Cardiac muscle cell (in vitro differentiated cells and primary cell): ENCODE measurements at regions not wholly inside any gene's neighbourhood (a gene's known extent, or its start where the extent isn't known, plus 50 kb on each side); places are given as distances from the start of the nearest gene placed in this dataset.
"Not testable (repeated sequence)": the region's sequence is repeated elsewhere in the genome, so short reads cannot be mapped to it uniquely, and the experiment has no call there.

Experiments used
- DNase-seq, 2 donors: peaks; one replicate each; pipeline versions ENCODE4 v3.0.0 to v3.0.0-alpha.2; 2010 to 2017; ENCODE audit warnings: low read depth in 1 of 2, low spot score in 1 of 2
- H3K27ac ChIP-seq: fragments of 200-600 bp; sonication (generic); 2 replicates; pipeline ENCODE4 v1.5.1; 2016
- H3K27me3 ChIP-seq: fragments of 200-600 bp; sonication (generic); 2 replicates; pipeline ENCODE4 v1.6.0; 2016; ENCODE audit warnings: control low read depth
- H3K36me3 ChIP-seq: fragments of 200-600 bp; sonication (generic); 2 replicates; pipeline ENCODE4 v1.5.1; 2016; ENCODE audit warnings: control low read depth
- H3K4me1 ChIP-seq: fragments of 200-600 bp; sonication (generic); 2 replicates; pipeline ENCODE4 v1.8.1; 2017; ENCODE audit warnings: low read depth, mild to moderate bottlenecking, mixed run types
- H3K4me3 ChIP-seq: fragments of 200-600 bp; sonication (generic); 2 replicates; pipeline ENCODE4 v1.5.1; 2016; ENCODE audit warnings: mild to moderate bottlenecking
- H3K9me3 ChIP-seq: fragments of 200-600 bp; sonication (generic); 2 replicates; pipeline ENCODE4 v1.5.1; 2017; ENCODE audit warnings: low read depth, mild to moderate bottlenecking, control low read depth
- TF ChIP-seq, protein P1 (sequence below): IDR thresholded peaks from 2 replicates; pipeline ENCODE4 v1.5.1; 2012; ENCODE audit warnings: low read depth, mild to moderate bottlenecking, low read length

- H3K27ac ChIP-seq: no peak overlapping the region
- DNase-seq: no peak
- no peaks in the 10 kb centered on the region for H3K27me3 ChIP-seq
- no peak overlapping the region for H3K4me3 ChIP-seq
- peaks cover 3% of the 10 kb centered on the region for H3K4me1 ChIP-seq
- H3K9me3 ChIP-seq: no peaks in the 10 kb centered on the region
- no peaks in the 10 kb centered on the region for H3K36me3 ChIP-seq
- TF ChIP-seq, protein P1, sequence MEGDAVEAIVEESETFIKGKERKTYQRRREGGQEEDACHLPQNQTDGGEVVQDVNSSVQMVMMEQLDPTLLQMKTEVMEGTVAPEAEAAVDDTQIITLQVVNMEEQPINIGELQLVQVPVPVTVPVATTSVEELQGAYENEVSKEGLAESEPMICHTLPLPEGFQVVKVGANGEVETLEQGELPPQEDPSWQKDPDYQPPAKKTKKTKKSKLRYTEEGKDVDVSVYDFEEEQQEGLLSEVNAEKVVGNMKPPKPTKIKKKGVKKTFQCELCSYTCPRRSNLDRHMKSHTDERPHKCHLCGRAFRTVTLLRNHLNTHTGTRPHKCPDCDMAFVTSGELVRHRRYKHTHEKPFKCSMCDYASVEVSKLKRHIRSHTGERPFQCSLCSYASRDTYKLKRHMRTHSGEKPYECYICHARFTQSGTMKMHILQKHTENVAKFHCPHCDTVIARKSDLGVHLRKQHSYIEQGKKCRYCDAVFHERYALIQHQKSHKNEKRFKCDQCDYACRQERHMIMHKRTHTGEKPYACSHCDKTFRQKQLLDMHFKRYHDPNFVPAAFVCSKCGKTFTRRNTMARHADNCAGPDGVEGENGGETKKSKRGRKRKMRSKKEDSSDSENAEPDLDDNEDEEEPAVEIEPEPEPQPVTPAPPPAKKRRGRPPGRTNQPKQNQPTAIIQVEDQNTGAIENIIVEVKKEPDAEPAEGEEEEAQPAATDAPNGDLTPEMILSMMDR: no peak
These were observed 125.4 kb downstream of the ATXN3L start for GRCh38 chrX:13194291-13195103.

DNA sequence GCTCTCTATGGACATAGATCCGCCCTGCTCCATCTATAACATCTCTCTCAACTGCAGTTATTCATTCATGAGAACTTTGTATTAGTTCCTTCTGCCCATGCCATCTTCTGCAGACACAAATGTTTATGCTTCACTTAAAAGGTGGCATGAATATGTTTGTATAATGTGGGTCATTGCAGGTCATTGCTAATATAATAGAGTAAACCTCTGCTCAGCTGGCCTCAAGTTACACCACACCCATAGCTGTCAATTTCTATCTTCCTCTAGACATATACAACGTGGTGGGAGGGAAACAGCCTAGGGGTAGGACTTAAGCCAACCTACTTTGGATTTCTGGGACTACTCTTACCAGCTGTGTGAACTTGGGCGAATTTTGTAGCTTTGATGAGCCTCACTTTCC is 129.8 kb downstream of the ATXN3L start:
- H3K27me3 ChIP-seq: no peaks in the 10 kb centered on the region
- peaks cover 3% of the 10 kb centered on the region for H3K4me1 ChIP-seq
- no peaks in the 10 kb centered on the region for H3K36me3 ChIP-seq
- no peaks in the 10 kb centered on the region for H3K9me3 ChIP-seq
- no peak for DNase-seq
- TF ChIP-seq, protein P1: no peak
- no peak overlapping the region for H3K27ac ChIP-seq
- no peak overlapping the region for H3K4me3 ChIP-seq

GRCh38 chrX:13189380-13189779 is 130.5 kb downstream of the ATXN3L start:
- DNase-seq: no peak
- Histone ChIP-seq H3K4me1 (no peaks in the 10 kb centered on the region), H3K4me3 (no peak overlapping the region), H3K27ac (no peak overlapping the region), H3K9me3 (no peaks in the 10 kb centered on the region), H3K36me3 (no peaks in the 10 kb centered on the region), H3K27me3 (no peaks in the 10 kb centered on the region)
- TF ChIP-seq, protein P1: no peak

- Histone ChIP-seq H3K36me3 (no peaks in the 10 kb centered on the region), H3K9me3 (no peaks in the 10 kb centered on the region), H3K27ac (no peak overlapping the region), H3K4me3 (no peak overlapping the region), H3K4me1 (no peaks in the 10 kb centered on the region), H3K27me3 (no peaks in the 10 kb centered on the region)
- TF ChIP-seq, protein P1: no peak
- no peak for DNase-seq
These were observed 131.0 kb downstream of the ATXN3L start for GRCh38 chrX:13188731-13189309.

DNA sequence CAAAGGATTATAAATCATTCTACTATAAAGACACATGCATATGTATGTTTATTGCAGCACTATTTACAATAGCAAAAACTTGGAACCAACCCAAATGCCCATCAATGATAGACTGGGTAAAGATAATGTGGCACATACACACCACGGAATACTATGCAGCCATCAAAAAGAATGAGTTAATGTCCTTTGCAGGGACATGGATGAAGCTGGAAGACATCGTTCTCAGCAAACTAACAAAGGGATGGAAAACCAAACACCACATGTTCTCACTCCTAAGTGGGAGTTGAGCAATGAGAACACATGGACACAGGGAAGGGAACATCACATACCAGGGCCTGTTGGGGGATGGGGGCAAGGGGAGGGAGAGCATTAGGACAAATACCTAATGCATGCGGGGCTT is 133.2 kb downstream of the ATXN3L start:
- H3K4me1 ChIP-seq, H3K36me3 ChIP-seq, DNase-seq, H3K4me3 ChIP-seq, H3K27me3 ChIP-seq, H3K9me3 ChIP-seq, H3K27ac ChIP-seq: not testable (repeated sequence)

- no peak overlapping the region for H3K4me3 ChIP-seq
- H3K27me3 ChIP-seq: no peaks in the 10 kb centered on the region
These were observed 136.4 kb upstream of the FAM9C start for GRCh38 chrX:13180807-13181206.

More at GRCh38 chrX:13180807-13181206, 136.4 kb upstream of the FAM9C start:
- no peaks in the 10 kb centered on the region for H3K36me3 ChIP-seq
- H3K27ac ChIP-seq: no peak overlapping the region
- TF ChIP-seq, protein P1: no peak
- DNase-seq: peak in 1 of 2 donors; percentile 82
- H3K9me3 ChIP-seq: no peaks in the 10 kb centered on the region
- H3K4me1 ChIP-seq: no peaks in the 10 kb centered on the region
